HCT116 (cell line): ENCODE measurements at regions not wholly inside any gene's neighbourhood (a gene's known extent, or its start where the extent isn't known, plus 50 kb on each side); places are given as distances from the start of the nearest gene placed in this dataset.

Experiments
- ATAC-seq: fragments of 200-7000 bp; cut with Tn5 transposase; 2 replicates; pipeline ENCODE4 v1.9.1; 2020; ENCODE audit warnings: mild to moderate bottlenecking, moderate library complexity
- BruUV-seq: library from RNA; stranded (reverse); fragments of 400-500 nt; replicated peaks from 2 replicates; lab custom pipeline; 2021; lab: Mats Ljungman, UMichigan
- CTCF ChIA-PET: fragments of 300-600 bp; sonication (Branson Sonifier 250); formaldehyde crosslinking; loops from one replicate; lab custom pipeline; 2021; ENCODE audit warnings: antibody characterized with exemption; lab: Charles Lee
- POLR2A ChIA-PET: fragments of 300-600, 350-600 bp; sonication (Branson Sonifier 250); formaldehyde crosslinking; loops from one replicate; lab custom pipeline; 2021; ENCODE audit warnings: antibody characterized with exemption; lab: Charles Lee
- RAD21 ChIA-PET, 2 experiments: fragments of 300-600 bp; sonication (Branson Sonifier 250); formaldehyde crosslinking; loops; one replicate each; lab custom pipeline; 2023; ENCODE audit warnings: low total read pairs in 2 of 2; ENCODE audit not compliant: uncharacterized antibody in 2 of 2, unreplicated experiment in 2 of 2, low non-redundant PET in 1 of 2; lab: Charles Lee
- DNase-seq: peaks from one replicate; pipeline ENCODE4 v3.0.0-alpha.2; 2010; ENCODE audit warnings: low read depth, low spot score
- H2AFZ ChIP-seq: fragments of 200-600 bp; shearing (Covaris generic), sonication (generic); 2 replicates; pipeline ENCODE4 v1.6.1; 2017; ENCODE audit warnings: low read depth, mixed run types, mixed read lengths, antibody characterized with exemption, low read length; ENCODE audit not compliant: poor library complexity, severe bottlenecking
- H3K27ac ChIP-seq: 2 replicates; pipeline ENCODE4 v1.5.1; 2012; ENCODE audit warnings: low read depth, low read length
- H3K27me3 ChIP-seq: fragments of 200-600 bp; sonication (generic); 2 replicates; pipeline ENCODE4 v1.6.1; 2016; ENCODE audit warnings: mixed run types, low read length, mixed read lengths; ENCODE audit not compliant: insufficient read depth
- H3K36me3 ChIP-seq, 2 experiments: fragments of 200-500 bp in 1 of 2; fragments of 200-600 bp in 1 of 2; sonication (Bioruptor generic) in 1 of 2; sonication (generic) in 1 of 2; 2 replicates each; pipeline versions ENCODE4 v1.5.1 to v1.6.1; 2014 to 2016; ENCODE audit warnings: low read length in 2 of 2, inconsistent platforms in 1 of 2, mixed read lengths in 1 of 2, mixed run types in 1 of 2; ENCODE audit not compliant: insufficient read depth in 2 of 2, control insufficient read depth in 1 of 2
- H3K4me1 ChIP-seq, 2 experiments: fragments of 200-600 bp in 1 of 2; sonication (generic) in 1 of 2; 2 replicates each; pipeline versions ENCODE4 v1.5.1 to v1.6.1; 2012 to 2017; ENCODE audit warnings: low read length in 2 of 2, inconsistent platforms in 1 of 2, mild to moderate bottlenecking in 1 of 2, mixed read lengths in 1 of 2, mixed run types in 1 of 2, moderate library complexity in 1 of 2; ENCODE audit not compliant: insufficient read depth in 2 of 2, control insufficient read depth in 1 of 2
- H3K4me2 ChIP-seq: fragments of 200-600 bp; sonication (generic); 2 replicates; pipeline ENCODE4 v1.6.1; 2017; ENCODE audit warnings: mixed run types, low read length, mixed read lengths
- H3K4me3 ChIP-seq, 2 experiments: fragments of 200-600 bp in 1 of 2; sonication (generic) in 1 of 2; replicated peaks in 1 of 2; 2 replicates each; pipeline ENCODE4 v1.5.1; 2011 to 2016; ENCODE audit warnings: low read length in 2 of 2, control low read depth in 1 of 2, low read depth in 1 of 2, mild to moderate bottlenecking in 1 of 2, mixed read lengths in 1 of 2, mixed run types in 1 of 2
- H3K79me2 ChIP-seq: fragments of 200-600 bp; sonication (generic); 2 replicates; pipeline ENCODE4 v1.6.1; 2017; ENCODE audit warnings: mild to moderate bottlenecking, mixed run types, low read length, moderate library complexity, mixed read lengths; ENCODE audit not compliant: insufficient read depth
- H3K9ac ChIP-seq: fragments of 200-600 bp; sonication (generic); 2 replicates; pipeline ENCODE4 v1.6.1; 2016; ENCODE audit warnings: low read length, mixed read lengths
- H3K9me2 ChIP-seq: fragments of 200-600 bp; sonication (generic), shearing (Covaris generic); 2 replicates; pipeline ENCODE4 v1.6.1; 2017; ENCODE audit warnings: mixed run types, mild to moderate bottlenecking, moderate library complexity; ENCODE audit not compliant: insufficient read depth
- H3K9me3 ChIP-seq, 2 experiments: fragments of 200-500 bp in 1 of 2; fragments of 200-600 bp in 1 of 2; sonication (Bioruptor generic) in 1 of 2; sonication (generic) in 1 of 2; 2 replicates each; pipeline ENCODE4 v1.6.1; 2014 to 2017; ENCODE audit warnings: low read length in 2 of 2, mixed read lengths in 2 of 2, inconsistent platforms in 1 of 2, low read depth in 1 of 2, mild to moderate bottlenecking in 1 of 2, mixed run types in 1 of 2, moderate library complexity in 1 of 2; ENCODE audit not compliant: control insufficient read depth in 1 of 2, insufficient read depth in 1 of 2
- H4K20me1 ChIP-seq: fragments of 200-600 bp; sonication (generic), shearing (Covaris generic); 2 replicates; pipeline ENCODE4 v1.6.1; 2017; ENCODE audit warnings: mixed run types, mild to moderate bottlenecking, moderate library complexity; ENCODE audit not compliant: insufficient read depth
- CBX3 ChIP-seq: IDR thresholded peaks from 2 replicates; pipeline ENCODE4 v1.6.1; 2012; ENCODE audit warnings: low read depth
- CEBPB ChIP-seq: IDR thresholded peaks from 2 replicates; pipeline ENCODE4 v1.6.1; 2012; ENCODE audit warnings: low read depth
- EGR1 ChIP-seq: IDR thresholded peaks from 2 replicates; pipeline ENCODE4 v1.6.1; 2012; ENCODE audit warnings: low read depth
- EZH2phosphoT487 ChIP-seq: fragments of 200-600 bp; IDR thresholded peaks from 2 replicates; pipeline ENCODE4 v1.6.1; 2018; ENCODE audit warnings: antibody characterized with exemption, borderline replicate concordance
- FOSL1 ChIP-seq: IDR thresholded peaks from 2 replicates; pipeline ENCODE4 v1.6.1; 2012; ENCODE audit warnings: low read depth
- JUND ChIP-seq: IDR thresholded peaks from 2 replicates; pipeline ENCODE4 v1.6.1; 2012
- POLR2A ChIP-seq: IDR thresholded peaks from 2 replicates; pipeline ENCODE4 v1.7.0; 2011; ENCODE audit warnings: borderline replicate concordance; ENCODE audit not compliant: insufficient read depth, insufficient read length; ENCODE audit errors: extremely low read depth
- POLR2AphosphoS5 ChIP-seq: IDR thresholded peaks from 2 replicates; pipeline ENCODE4 v1.6.1; 2011; ENCODE audit warnings: mild to moderate bottlenecking, low read depth, low read length, moderate library complexity
- RAD21 ChIP-seq: IDR thresholded peaks from 2 replicates; pipeline ENCODE4 v1.6.1; 2012; ENCODE audit warnings: low read depth, mild to moderate bottlenecking
- SIN3A ChIP-seq: IDR thresholded peaks from 2 replicates; pipeline ENCODE4 v1.6.1; 2012; ENCODE audit warnings: low read depth
- SP1 ChIP-seq: IDR thresholded peaks from 2 replicates; pipeline ENCODE4 v1.6.1; 2012; ENCODE audit warnings: low read depth
- SRF ChIP-seq: IDR thresholded peaks from 2 replicates; pipeline ENCODE4 v1.6.1; 2012; ENCODE audit warnings: low read depth
- TCF7L2 ChIP-seq: IDR thresholded peaks from 2 replicates; pipeline ENCODE4 v1.7.0; 2011; ENCODE audit warnings: borderline replicate concordance, inconsistent platforms; ENCODE audit not compliant: insufficient read depth, insufficient read length; ENCODE audit errors: extremely low read depth
- YY1 ChIP-seq: IDR thresholded peaks from 2 replicates; pipeline ENCODE4 v1.6.1; 2011; ENCODE audit warnings: low read length, low read depth, moderate library complexity, mild to moderate bottlenecking; ENCODE audit not compliant: insufficient replicate concordance; ENCODE audit errors: extremely low read depth
- ZFX ChIP-seq: fragments of 450-650 bp; IDR thresholded peaks from 2 replicates; pipeline ENCODE4 v1.6.1; 2017
- ZNF274 ChIP-seq: fragments of 200-500 bp; sonication (Bioruptor generic); IDR thresholded peaks from 2 replicates; pipeline ENCODE4 v1.6.1; 2014; ENCODE audit warnings: mild to moderate bottlenecking, low read depth, low read length, inconsistent platforms
- intact Hi-C: fragments of 100-400 bp; cut with micrococcal nuclease; formaldehyde crosslinking; loops from 2 replicates; pipeline ENCODE4 v1.10.0; 2022
- TF ChIP-seq, protein P1 (sequence below), 3 experiments: fragments of 200-600 bp in 1 of 3; sonication (generic) in 1 of 3; IDR thresholded peaks in 2 of 3; conservative IDR thresholded peaks in 1 of 3; 2 replicates each; pipeline ENCODE4 v1.5.1; 2012 to 2017; ENCODE audit warnings: low read depth in 2 of 3, low read length in 2 of 3, antibody characterized with exemption in 1 of 3, borderline replicate concordance in 1 of 3, control low read depth in 1 of 3, mild to moderate bottlenecking in 1 of 3, mixed read lengths in 1 of 3, mixed run types in 1 of 3, moderate library complexity in 1 of 3; ENCODE audit not compliant: insufficient read depth in 1 of 3
- TF ChIP-seq, protein P2 (sequence below): IDR thresholded peaks from 2 replicates; pipeline ENCODE4 v1.6.1; 2012
- TF ChIP-seq, protein P3 (sequence below): IDR thresholded peaks from 2 replicates; pipeline ENCODE4 v1.6.1; 2011; ENCODE audit warnings: mild to moderate bottlenecking, low read length, moderate library complexity; ENCODE audit not compliant: insufficient replicate concordance; ENCODE audit errors: extremely low read depth

DNA sequence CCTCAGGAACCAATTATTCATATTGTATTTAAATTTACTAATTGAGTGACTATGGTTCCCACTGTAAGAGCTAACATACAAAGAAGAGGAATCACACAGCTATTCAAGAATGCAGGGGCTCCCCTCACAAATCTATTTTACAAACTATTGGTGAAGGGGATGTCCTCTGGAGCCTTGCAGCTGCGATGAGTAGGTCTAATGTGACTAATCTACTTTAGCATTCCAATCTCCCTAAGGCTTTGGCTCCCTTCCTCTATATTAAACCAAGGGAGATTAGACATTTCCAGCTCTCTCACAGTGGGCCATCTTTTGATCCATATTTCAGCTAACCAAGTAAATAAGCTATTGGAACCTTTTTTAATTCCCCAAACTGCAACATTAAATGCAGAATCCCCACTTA is 514.2 kb upstream of the BCHE start:
- TF ChIP-seq POLR2A (no peak), POLR2AphosphoS5 (no peak), TCF7L2 (no peak), ZFX (no peak), EGR1 (no peak), JUND (no peak), FOSL1 (no peak), YY1 (no peak), RAD21 (no peak), CBX3 (no peak), ZNF274 (no peak), SRF (no peak), SIN3A (no peak), EZH2phosphoT487 (no peak), CEBPB (no peak), SP1 (no peak)
- TF ChIP-seq, protein P1, sequence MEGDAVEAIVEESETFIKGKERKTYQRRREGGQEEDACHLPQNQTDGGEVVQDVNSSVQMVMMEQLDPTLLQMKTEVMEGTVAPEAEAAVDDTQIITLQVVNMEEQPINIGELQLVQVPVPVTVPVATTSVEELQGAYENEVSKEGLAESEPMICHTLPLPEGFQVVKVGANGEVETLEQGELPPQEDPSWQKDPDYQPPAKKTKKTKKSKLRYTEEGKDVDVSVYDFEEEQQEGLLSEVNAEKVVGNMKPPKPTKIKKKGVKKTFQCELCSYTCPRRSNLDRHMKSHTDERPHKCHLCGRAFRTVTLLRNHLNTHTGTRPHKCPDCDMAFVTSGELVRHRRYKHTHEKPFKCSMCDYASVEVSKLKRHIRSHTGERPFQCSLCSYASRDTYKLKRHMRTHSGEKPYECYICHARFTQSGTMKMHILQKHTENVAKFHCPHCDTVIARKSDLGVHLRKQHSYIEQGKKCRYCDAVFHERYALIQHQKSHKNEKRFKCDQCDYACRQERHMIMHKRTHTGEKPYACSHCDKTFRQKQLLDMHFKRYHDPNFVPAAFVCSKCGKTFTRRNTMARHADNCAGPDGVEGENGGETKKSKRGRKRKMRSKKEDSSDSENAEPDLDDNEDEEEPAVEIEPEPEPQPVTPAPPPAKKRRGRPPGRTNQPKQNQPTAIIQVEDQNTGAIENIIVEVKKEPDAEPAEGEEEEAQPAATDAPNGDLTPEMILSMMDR (IDR thresholded peaks at IDR 0.05 in 2 of 3, conservative IDR thresholded peaks at IDR 0.05 in 1 of 3; ENCODE audit: borderline replicate concordance in 1 of 3, insufficient read depth in 1 of 3, low read depth in 2 of 3, low read length in 2 of 3): no peak
- TF ChIP-seq, protein P2, sequence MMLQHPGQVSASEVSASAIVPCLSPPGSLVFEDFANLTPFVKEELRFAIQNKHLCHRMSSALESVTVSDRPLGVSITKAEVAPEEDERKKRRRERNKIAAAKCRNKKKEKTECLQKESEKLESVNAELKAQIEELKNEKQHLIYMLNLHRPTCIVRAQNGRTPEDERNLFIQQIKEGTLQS: no peak
- TF ChIP-seq, protein P3, sequence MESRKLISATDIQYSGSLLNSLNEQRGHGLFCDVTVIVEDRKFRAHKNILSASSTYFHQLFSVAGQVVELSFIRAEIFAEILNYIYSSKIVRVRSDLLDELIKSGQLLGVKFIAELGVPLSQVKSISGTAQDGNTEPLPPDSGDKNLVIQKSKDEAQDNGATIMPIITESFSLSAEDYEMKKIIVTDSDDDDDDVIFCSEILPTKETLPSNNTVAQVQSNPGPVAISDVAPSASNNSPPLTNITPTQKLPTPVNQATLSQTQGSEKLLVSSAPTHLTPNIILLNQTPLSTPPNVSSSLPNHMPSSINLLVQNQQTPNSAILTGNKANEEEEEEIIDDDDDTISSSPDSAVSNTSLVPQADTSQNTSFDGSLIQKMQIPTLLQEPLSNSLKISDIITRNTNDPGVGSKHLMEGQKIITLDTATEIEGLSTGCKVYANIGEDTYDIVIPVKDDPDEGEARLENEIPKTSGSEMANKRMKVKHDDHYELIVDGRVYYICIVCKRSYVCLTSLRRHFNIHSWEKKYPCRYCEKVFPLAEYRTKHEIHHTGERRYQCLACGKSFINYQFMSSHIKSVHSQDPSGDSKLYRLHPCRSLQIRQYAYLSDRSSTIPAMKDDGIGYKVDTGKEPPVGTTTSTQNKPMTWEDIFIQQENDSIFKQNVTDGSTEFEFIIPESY: no peak
- no peaks in the 10 kb centered on the region for H3K36me3 ChIP-seq
- no peaks in the 10 kb centered on the region for H3K27me3 ChIP-seq
- no peaks in the 10 kb centered on the region for H3K4me1 ChIP-seq
- intact Hi-C loops: no loop called here
- BruUV-seq: no TSS peak
- RAD21 ChIA-PET: no interaction called here
- no peak overlapping the region for H3K4me3 ChIP-seq
- no peak overlapping the region for H3K27ac ChIP-seq
- DNase-seq: no peak
- POLR2A ChIA-PET: no interaction called here
- no peak overlapping the region for H3K9ac ChIP-seq
- H3K79me2 ChIP-seq: no peaks in the 10 kb centered on the region
- no peak for ATAC-seq
- H3K9me3 ChIP-seq: no peaks in the 10 kb centered on the region
- H4K20me1 ChIP-seq: no peaks in the 10 kb centered on the region
- CTCF ChIA-PET: no interaction called here
- no peak overlapping the region for H2AFZ ChIP-seq
- H3K4me2 ChIP-seq: no peak overlapping the region
- no peaks in the 10 kb centered on the region for H3K9me2 ChIP-seq
